HFFc6 (cell line): ENCODE measurements at regions not wholly inside any gene's neighbourhood (a gene's known extent, or its start where the extent isn't known, plus 50 kb on each side); places are given as distances from the start of the nearest gene placed in this dataset.

Experiments
- DNase-seq: peaks from one replicate; pipeline ENCODE4 v3.0.0-alpha.2; 2018
- H3K27ac Mint-ChIP-seq: 2 replicates; pipeline ENCODE4 v1.8.0; 2020; ENCODE audit warnings: mild to moderate bottlenecking, mixed read lengths
- H3K27me3 Mint-ChIP-seq: 2 replicates; pipeline ENCODE4 v1.8.0; 2021; ENCODE audit warnings: mild to moderate bottlenecking, moderate library complexity, mixed read lengths; ENCODE audit not compliant: insufficient read depth
- H3K36me3 Mint-ChIP-seq: 2 replicates; pipeline ENCODE4 v1.8.0; 2021; ENCODE audit warnings: low read depth, mixed read lengths
- H3K4me1 Mint-ChIP-seq: 2 replicates; pipeline ENCODE4 v1.8.0; 2020; ENCODE audit warnings: low read depth, mixed read lengths
- H3K4me3 Mint-ChIP-seq: 2 replicates; pipeline ENCODE4 v1.8.0; 2020; ENCODE audit warnings: mild to moderate bottlenecking, moderate library complexity, mixed read lengths
- H3K9me3 Mint-ChIP-seq: 2 replicates; pipeline ENCODE4 v1.8.0; 2020; ENCODE audit warnings: mild to moderate bottlenecking, mixed read lengths
- CTCF ChIP-seq: fragments of 200-600 bp; sonication (generic); IDR thresholded peaks from 2 replicates; pipeline ENCODE4 v1.5.0; 2021; ENCODE audit warnings: antibody characterized with exemption, mild to moderate bottlenecking

DNA sequence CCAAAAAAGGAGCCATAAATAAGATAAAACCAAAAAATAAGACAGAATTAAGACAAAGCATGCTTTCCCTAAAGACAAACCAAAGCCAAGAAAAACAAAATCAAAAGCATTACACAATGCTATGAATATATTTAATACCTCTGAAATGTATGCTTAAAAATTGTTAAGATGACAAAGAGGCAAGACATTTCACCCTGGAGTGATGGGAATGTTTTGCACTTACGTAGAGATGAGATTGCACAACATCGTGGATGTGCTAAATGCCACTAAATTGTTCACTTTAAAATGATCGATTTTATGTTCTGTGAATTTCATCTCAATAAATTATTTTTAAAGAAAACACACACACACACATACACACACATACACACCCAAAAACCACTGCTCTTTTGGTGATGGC, 386.6 kb upstream of the KLHL29 start:
- Mint-ChIP-seq H3K4me1 (no peaks in the 10 kb centered on the region), H3K27me3 (peaks cover 2% of the 10 kb centered on the region; the same call in 1 of the 2 replicates), H3K4me3 (no peak overlapping the region), H3K9me3 (peaks cover 34% of the 10 kb centered on the region), H3K27ac (no peak overlapping the region), H3K36me3 (no peaks in the 10 kb centered on the region; the same call in 1 of the 2 replicates)
- no peak for DNase-seq
- no peak for TF ChIP-seq CTCF

GRCh38 chr2:22999951-23000350, 385.0 kb upstream of the KLHL29 start:
- DNase-seq = no peak
- Mint-ChIP-seq H3K9me3 (peaks cover 32% of the 10 kb centered on the region), H3K36me3 (peaks cover 5% of the 10 kb centered on the region; the same call in 1 of the 2 replicates), H3K4me3 (no peak overlapping the region), H3K4me1 (no peaks in the 10 kb centered on the region), H3K27me3 (peaks cover 2% of the 10 kb centered on the region; the same call in 1 of the 2 replicates), H3K27ac (no peak overlapping the region)
- no peak for TF ChIP-seq CTCF

DNA sequence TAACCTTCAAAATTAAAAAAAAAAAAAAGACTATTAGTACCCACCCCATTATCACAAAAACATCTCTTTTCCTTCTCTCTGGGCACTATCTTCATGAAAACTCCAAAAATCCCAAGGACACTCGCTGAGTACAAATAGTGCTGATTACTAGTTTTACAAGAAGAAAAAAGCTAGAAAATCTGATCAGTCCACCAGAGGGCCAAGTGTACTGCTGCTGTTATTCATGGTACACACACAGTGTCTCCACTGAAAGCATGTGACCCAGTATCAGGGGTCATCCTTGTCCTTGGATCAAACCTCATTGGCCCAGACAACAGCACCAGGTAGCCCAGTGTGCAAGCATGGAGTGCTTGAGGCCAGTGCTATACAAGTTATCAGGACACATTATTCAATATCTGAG, 382.7 kb upstream of the KLHL29 start:
- Mint-ChIP-seq H3K4me1 (no peaks in the 10 kb centered on the region), H3K27me3 (peaks cover 2% of the 10 kb centered on the region; the same call in 1 of the 2 replicates), H3K4me3 (no peak overlapping the region), H3K27ac (no peak overlapping the region), H3K9me3 (peaks cover 48% of the 10 kb centered on the region), H3K36me3 (peaks cover 5% of the 10 kb centered on the region; the same call in 1 of the 2 replicates)
- DNase-seq = no peak
- TF ChIP-seq CTCF = no peak; the same call in 1 of the 2 replicates

DNA sequence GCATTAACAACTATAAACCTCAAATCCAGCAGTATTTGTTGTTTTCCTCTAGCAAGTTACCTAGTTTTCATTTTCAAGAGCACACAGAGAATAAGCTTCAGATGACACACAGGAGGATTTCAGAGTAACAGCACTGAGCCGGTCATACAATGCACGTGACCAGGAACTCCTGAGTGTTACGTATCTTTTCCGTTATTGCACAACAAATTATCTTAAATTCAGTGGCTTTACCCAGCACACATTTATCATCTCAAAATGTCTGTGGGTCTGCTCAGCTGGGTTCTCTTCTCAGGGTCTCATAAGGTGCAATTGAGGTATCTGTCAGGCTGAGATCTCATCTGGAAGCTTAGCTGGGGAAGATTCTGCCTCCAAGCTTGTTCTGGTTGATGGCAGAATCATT, 379.5 kb upstream of the KLHL29 start:
- H3K36me3 Mint-ChIP-seq = peaks cover 5% of the 10 kb centered on the region; the same call in 1 of the 2 replicates
- peaks cover 51% of the 10 kb centered on the region for H3K9me3 Mint-ChIP-seq
- peaks cover 2% of the 10 kb centered on the region; the same call in 1 of the 2 replicates for H3K27me3 Mint-ChIP-seq
- H3K4me1 Mint-ChIP-seq = no peaks in the 10 kb centered on the region
- no peak for DNase-seq
- no peak for TF ChIP-seq CTCF
- H3K27ac Mint-ChIP-seq = no peak overlapping the region
- H3K4me3 Mint-ChIP-seq = no peak overlapping the region

DNA sequence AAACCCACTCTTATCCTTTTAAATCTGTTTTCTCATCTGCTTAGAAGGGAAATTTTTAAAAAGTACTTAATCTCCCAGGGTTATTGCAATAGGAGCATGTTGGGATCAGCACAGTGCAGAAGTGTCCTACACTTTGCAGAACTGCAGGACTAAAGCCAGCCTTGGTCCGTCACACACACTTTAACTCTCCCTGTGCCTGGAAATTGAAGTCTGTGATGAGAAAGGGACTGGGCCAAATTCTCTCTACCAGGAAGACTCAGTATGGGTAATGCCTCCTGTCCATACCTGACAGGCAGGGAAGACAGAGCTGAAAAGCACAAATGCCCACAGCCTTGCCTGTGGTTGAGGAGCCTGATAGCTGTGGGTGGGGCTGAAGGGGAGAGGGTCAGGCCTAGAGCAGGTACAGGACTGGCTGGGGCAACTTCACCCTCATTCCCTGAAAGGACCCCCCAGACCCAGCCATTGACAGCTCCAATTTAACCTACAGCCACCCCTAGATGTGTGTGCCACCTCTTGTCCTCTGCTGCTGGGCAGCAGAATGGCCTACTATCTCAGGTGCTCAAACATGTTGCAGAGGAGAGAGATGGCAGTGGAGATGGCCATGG, 377.2 kb upstream of the KLHL29 start:
- no peak for TF ChIP-seq CTCF
- Mint-ChIP-seq H3K36me3 (peaks cover 5% of the 10 kb centered on the region; the same call in 1 of the 2 replicates), H3K4me3 (no peak overlapping the region), H3K9me3 (peaks cover 42% of the 10 kb centered on the region), H3K4me1 (no peaks in the 10 kb centered on the region), H3K27me3 (no peaks in the 10 kb centered on the region), H3K27ac (no peak overlapping the region)
- DNase-seq = no peak
